Dendritic cell treated with granulocyte-macrophage colony-stimulating factor and Interleukin-4, amounts not matched to agents 40 ng/mL and 50 ng/mL, for 4 days (primary cell): ENCODE measurements at regions not wholly inside any gene's neighbourhood (a gene's known extent, or its start where the extent isn't known, plus 50 kb on each side); places are given as distances from the start of the nearest gene placed in this dataset.

Source experiments
- H3K27ac Mint-ChIP-seq: one replicate; pipeline ENCODE4 v1.8.0; 2022; ENCODE audit warnings: mild to moderate bottlenecking, mixed read lengths
- H3K27me3 Mint-ChIP-seq: one replicate; pipeline ENCODE4 v1.8.0; 2022; ENCODE audit warnings: mild to moderate bottlenecking, mixed read lengths
- H3K36me3 Mint-ChIP-seq: one replicate; pipeline ENCODE4 v1.8.0; 2022; ENCODE audit warnings: low read depth, mixed read lengths
- H3K4me1 Mint-ChIP-seq: one replicate; pipeline ENCODE4 v1.8.0; 2022; ENCODE audit warnings: low read depth, mixed read lengths
- H3K4me3 Mint-ChIP-seq: one replicate; pipeline ENCODE4 v1.8.0; 2022; ENCODE audit warnings: mild to moderate bottlenecking, moderate library complexity, mixed read lengths
- H3K9me3 Mint-ChIP-seq: one replicate; pipeline ENCODE4 v1.8.0; 2022; ENCODE audit warnings: mixed read lengths
- intact Hi-C: fragments of 100-400 bp; cut with micrococcal nuclease; formaldehyde crosslinking; loops from one replicate; pipeline ENCODE4 v1.15.0; 2022

- intact Hi-C loops: no loop called here
- H3K9me3 Mint-ChIP-seq: no peaks in the 10 kb centered on the region
- H3K4me3 Mint-ChIP-seq: no peak overlapping the region
- H3K36me3 Mint-ChIP-seq: no peaks in the 10 kb centered on the region
- no peaks in the 10 kb centered on the region for H3K27me3 Mint-ChIP-seq
- H3K27ac Mint-ChIP-seq: no peak overlapping the region
- no peaks in the 10 kb centered on the region for H3K4me1 Mint-ChIP-seq
Measured at GRCh38 chr2:83786140-83786539, 672.9 kb downstream of the SUCLG1 start.

- Mint-ChIP-seq H3K27ac (no peak overlapping the region), H3K4me3 (no peak overlapping the region), H3K36me3 (no peaks in the 10 kb centered on the region), H3K4me1 (no peaks in the 10 kb centered on the region), H3K27me3 (no peaks in the 10 kb centered on the region), H3K9me3 (no peaks in the 10 kb centered on the region)
- intact Hi-C loops: no loop called here
Measured at GRCh38 chr2:83784947-83785346, 674.1 kb downstream of the SUCLG1 start.

GRCh38 chr2:83784315-83784714 is 674.8 kb downstream of the SUCLG1 start:
- Mint-ChIP-seq H3K27ac (no peak overlapping the region), H3K4me1 (no peaks in the 10 kb centered on the region), H3K27me3 (no peaks in the 10 kb centered on the region), H3K4me3 (no peak overlapping the region), H3K9me3 (no peaks in the 10 kb centered on the region), H3K36me3 (no peaks in the 10 kb centered on the region)
- intact Hi-C loops: no loop called here

GRCh38 chr2:83782122-83782521 is 677.0 kb downstream of the SUCLG1 start:
- H3K27ac Mint-ChIP-seq: no peak overlapping the region
- no peaks in the 10 kb centered on the region for H3K36me3 Mint-ChIP-seq
- H3K4me1 Mint-ChIP-seq: no peaks in the 10 kb centered on the region
- H3K9me3 Mint-ChIP-seq: no peaks in the 10 kb centered on the region
- no peak overlapping the region for H3K4me3 Mint-ChIP-seq
- intact Hi-C loops: no loop called here
- H3K27me3 Mint-ChIP-seq: no peaks in the 10 kb centered on the region

- Mint-ChIP-seq H3K27ac (no peak overlapping the region), H3K4me3 (no peak overlapping the region), H3K4me1 (no peaks in the 10 kb centered on the region), H3K36me3 (no peaks in the 10 kb centered on the region), H3K9me3 (peaks cover 56% of the 10 kb centered on the region), H3K27me3 (no peaks in the 10 kb centered on the region)
- intact Hi-C loops: no loop called here
Measured at GRCh38 chr2:83764447-83765005, 694.6 kb downstream of the SUCLG1 start.

- intact Hi-C loops: no loop called here
- peaks cover 28% of the 10 kb centered on the region for H3K9me3 Mint-ChIP-seq
- H3K36me3 Mint-ChIP-seq: no peaks in the 10 kb centered on the region
- H3K27ac Mint-ChIP-seq: no peak overlapping the region
- H3K4me3 Mint-ChIP-seq: no peak overlapping the region
- no peaks in the 10 kb centered on the region for H3K4me1 Mint-ChIP-seq
- no peaks in the 10 kb centered on the region for H3K27me3 Mint-ChIP-seq
Measured at GRCh38 chr2:83757329-83757728, 701.8 kb downstream of the SUCLG1 start.

GRCh38 chr2:83756219-83756618 is 702.9 kb downstream of the SUCLG1 start:
- Mint-ChIP-seq H3K4me1 (no peaks in the 10 kb centered on the region), H3K27ac (no peak overlapping the region), H3K9me3 (peaks cover 26% of the 10 kb centered on the region), H3K36me3 (no peaks in the 10 kb centered on the region), H3K4me3 (no peak overlapping the region), H3K27me3 (no peaks in the 10 kb centered on the region)
- intact Hi-C loops: no loop called here

GRCh38 chr2:83747141-83747540 is 711.9 kb downstream of the SUCLG1 start:
- intact Hi-C loops: no loop called here
- Mint-ChIP-seq H3K4me3 (no peak overlapping the region), H3K9me3 (peaks cover 12% of the 10 kb centered on the region), H3K36me3 (no peaks in the 10 kb centered on the region), H3K4me1 (no peaks in the 10 kb centered on the region), H3K27me3 (no peaks in the 10 kb centered on the region), H3K27ac (no peak overlapping the region)

GRCh38 chr2:83744855-83745254 is 714.2 kb downstream of the SUCLG1 start:
- intact Hi-C loops: no loop called here
- Mint-ChIP-seq H3K36me3 (no peaks in the 10 kb centered on the region), H3K27ac (no peak overlapping the region), H3K27me3 (no peaks in the 10 kb centered on the region), H3K4me3 (no peak overlapping the region), H3K4me1 (no peaks in the 10 kb centered on the region), H3K9me3 (peaks cover 28% of the 10 kb centered on the region)

- Mint-ChIP-seq H3K9me3 (peaks cover 17% of the 10 kb centered on the region), H3K4me3 (no peak overlapping the region), H3K36me3 (no peaks in the 10 kb centered on the region), H3K27me3 (no peaks in the 10 kb centered on the region), H3K4me1 (no peaks in the 10 kb centered on the region), H3K27ac (no peak overlapping the region)
- intact Hi-C loops: no loop called here
Measured at GRCh38 chr2:83742117-83742782, 716.8 kb downstream of the SUCLG1 start.

- H3K27me3 Mint-ChIP-seq: no peaks in the 10 kb centered on the region
- no peaks in the 10 kb centered on the region for H3K36me3 Mint-ChIP-seq
- intact Hi-C loops: no loop called here
- H3K27ac Mint-ChIP-seq: no peak overlapping the region
- no peaks in the 10 kb centered on the region for H3K4me1 Mint-ChIP-seq
- peaks cover 38% of the 10 kb centered on the region for H3K9me3 Mint-ChIP-seq
- no peak overlapping the region for H3K4me3 Mint-ChIP-seq
Measured at GRCh38 chr2:83730223-83730622, 728.9 kb downstream of the SUCLG1 start.

GRCh38 chr2:83725735-83726134 is 733.3 kb downstream of the SUCLG1 start:
- Mint-ChIP-seq H3K4me1 (no peaks in the 10 kb centered on the region), H3K9me3 (peaks cover 45% of the 10 kb centered on the region), H3K36me3 (no peaks in the 10 kb centered on the region)

GRCh38 chr2:83705146-83705545 is 753.9 kb downstream of the SUCLG1 start:
- H3K27ac Mint-ChIP-seq: no peak overlapping the region
- H3K4me1 Mint-ChIP-seq: no peaks in the 10 kb centered on the region
- H3K4me3 Mint-ChIP-seq: no peak overlapping the region
- no peaks in the 10 kb centered on the region for H3K36me3 Mint-ChIP-seq
- H3K9me3 Mint-ChIP-seq: no peaks in the 10 kb centered on the region
- intact Hi-C loops: loop anchor here (5.0 kb wide), 1 partner anchor 843 kb away; no protein-coding TSS in a partner anchor
- no peaks in the 10 kb centered on the region for H3K27me3 Mint-ChIP-seq

More at GRCh38 chr2:83725735-83726134, 733.3 kb downstream of the SUCLG1 start:
- H3K4me3 Mint-ChIP-seq: no peak overlapping the region
- no peak overlapping the region for H3K27ac Mint-ChIP-seq
- H3K27me3 Mint-ChIP-seq: no peaks in the 10 kb centered on the region
- intact Hi-C loops: no loop called here

GRCh38 chr2:83703598-83703997 is 755.5 kb downstream of the SUCLG1 start:
- Mint-ChIP-seq H3K4me3 (no peak overlapping the region), H3K9me3 (no peaks in the 10 kb centered on the region), H3K36me3 (no peaks in the 10 kb centered on the region), H3K4me1 (no peaks in the 10 kb centered on the region), H3K27ac (no peak overlapping the region), H3K27me3 (no peaks in the 10 kb centered on the region)
- intact Hi-C loops: no loop called here

- Mint-ChIP-seq H3K36me3 (no peaks in the 10 kb centered on the region), H3K4me1 (no peaks in the 10 kb centered on the region), H3K9me3 (peaks cover 11% of the 10 kb centered on the region), H3K27me3 (no peaks in the 10 kb centered on the region), H3K27ac (no peak overlapping the region), H3K4me3 (no peak overlapping the region)
- intact Hi-C loops: no loop called here
Measured at GRCh38 chr2:83696838-83697237, 762.2 kb downstream of the SUCLG1 start.
